Neutrophil (primary cell): ENCODE measurements at regions not wholly inside any gene's neighbourhood (a gene's known extent, or its start where the extent isn't known, plus 50 kb on each side); places are given as distances from the start of the nearest gene placed in this dataset.
"Not testable (repeated sequence)": the region's sequence is repeated elsewhere in the genome, so short reads cannot be mapped to it uniquely, and the experiment has no call there.

Experiments
- H3K27ac ChIP-seq: fragments of 200-600 bp; sonication (generic); 2 replicates; pipeline ENCODE4 v1.5.1; 2016; ENCODE audit warnings: mild to moderate bottlenecking, moderate library complexity
- H3K27me3 ChIP-seq: fragments of 200-600 bp; sonication (generic); 2 replicates; pipeline ENCODE4 v1.6.0; 2016; ENCODE audit warnings: mild to moderate bottlenecking
- H3K36me3 ChIP-seq: fragments of 200-600 bp; sonication (generic); 2 replicates; pipeline ENCODE4 v1.5.1; 2017
- H3K4me1 ChIP-seq, 2 experiments: fragments of 200-600 bp in 1 of 2; sonication (generic) in 1 of 2; 1 replicate in 1 of 2; 2 replicates in 1 of 2; pipeline versions ENCODE4 v1.5.1 to v1.6.1; 2013 to 2016; ENCODE audit warnings: low read depth in 1 of 2, low read length in 1 of 2, mild to moderate bottlenecking in 1 of 2, moderate library complexity in 1 of 2; ENCODE audit not compliant: control insufficient read depth in 1 of 2, insufficient read depth in 1 of 2
- H3K4me3 ChIP-seq, 2 experiments: fragments of 200-600 bp in 1 of 2; sonication (generic) in 1 of 2; 1 replicate in 1 of 2; 2 replicates in 1 of 2; pipeline ENCODE4 v1.5.1; 2013 to 2016; ENCODE audit warnings: low read depth in 1 of 2, low read length in 1 of 2, mild to moderate bottlenecking in 1 of 2, moderate library complexity in 1 of 2
- H3K9me3 ChIP-seq: fragments of 200-600 bp; sonication (generic); 2 replicates; pipeline ENCODE4 v1.5.1; 2016
- TF ChIP-seq, protein P1 (sequence below): fragments of 200-600 bp; sonication (generic); IDR thresholded peaks from 2 replicates; pipeline ENCODE4 v1.5.1; 2016; ENCODE audit warnings: antibody characterized with exemption

DNA sequence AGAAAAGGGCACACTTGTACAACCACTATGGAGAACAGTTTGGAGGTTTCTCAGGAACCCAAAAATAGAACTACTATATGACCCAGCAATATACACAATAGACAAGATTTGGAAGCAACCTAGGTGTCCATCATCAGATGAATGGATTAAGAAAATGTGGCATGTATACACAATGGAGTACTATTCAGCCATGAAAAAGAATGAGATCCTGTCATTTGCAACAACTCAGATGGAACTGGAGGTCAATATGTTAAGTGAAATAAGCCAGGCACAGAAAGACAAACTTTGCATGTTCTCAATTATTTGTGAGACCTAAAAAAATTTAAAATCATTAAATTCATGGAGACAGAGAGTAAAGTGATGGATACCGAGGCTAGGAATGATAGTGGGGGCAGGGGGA, 118.8 kb downstream of the ZNF467 start:
- no peaks in the 10 kb centered on the region for H3K4me1 ChIP-seq
- peaks cover 30% of the 10 kb centered on the region for H3K27me3 ChIP-seq
- H3K4me3 ChIP-seq: no peak overlapping the region
- no peaks in the 10 kb centered on the region for H3K36me3 ChIP-seq
- no peaks in the 10 kb centered on the region for H3K9me3 ChIP-seq
- H3K27ac ChIP-seq: no peak overlapping the region
- TF ChIP-seq, protein P1, sequence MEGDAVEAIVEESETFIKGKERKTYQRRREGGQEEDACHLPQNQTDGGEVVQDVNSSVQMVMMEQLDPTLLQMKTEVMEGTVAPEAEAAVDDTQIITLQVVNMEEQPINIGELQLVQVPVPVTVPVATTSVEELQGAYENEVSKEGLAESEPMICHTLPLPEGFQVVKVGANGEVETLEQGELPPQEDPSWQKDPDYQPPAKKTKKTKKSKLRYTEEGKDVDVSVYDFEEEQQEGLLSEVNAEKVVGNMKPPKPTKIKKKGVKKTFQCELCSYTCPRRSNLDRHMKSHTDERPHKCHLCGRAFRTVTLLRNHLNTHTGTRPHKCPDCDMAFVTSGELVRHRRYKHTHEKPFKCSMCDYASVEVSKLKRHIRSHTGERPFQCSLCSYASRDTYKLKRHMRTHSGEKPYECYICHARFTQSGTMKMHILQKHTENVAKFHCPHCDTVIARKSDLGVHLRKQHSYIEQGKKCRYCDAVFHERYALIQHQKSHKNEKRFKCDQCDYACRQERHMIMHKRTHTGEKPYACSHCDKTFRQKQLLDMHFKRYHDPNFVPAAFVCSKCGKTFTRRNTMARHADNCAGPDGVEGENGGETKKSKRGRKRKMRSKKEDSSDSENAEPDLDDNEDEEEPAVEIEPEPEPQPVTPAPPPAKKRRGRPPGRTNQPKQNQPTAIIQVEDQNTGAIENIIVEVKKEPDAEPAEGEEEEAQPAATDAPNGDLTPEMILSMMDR: no peak

DNA sequence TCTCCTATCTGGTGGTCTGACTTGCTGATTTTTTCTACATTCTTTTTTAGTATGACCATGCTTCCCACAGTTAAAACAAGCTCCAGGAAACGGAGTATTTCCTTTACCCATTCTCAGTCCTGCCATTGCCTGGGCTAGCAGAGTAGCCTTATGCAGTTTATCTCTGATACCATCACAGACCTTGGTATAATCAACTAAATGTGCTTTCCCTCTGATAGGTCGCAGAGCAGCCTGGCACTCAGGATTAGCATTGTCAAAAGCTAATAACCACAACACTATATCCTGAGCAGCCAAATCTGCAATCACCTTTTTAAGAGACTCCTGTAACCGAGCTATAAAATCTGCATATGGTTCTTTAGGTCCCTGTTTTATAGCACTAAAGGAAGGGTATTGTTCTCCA, 123.2 kb downstream of the ZNF467 start:
- H3K9me3 ChIP-seq, H3K4me1 ChIP-seq, H3K4me3 ChIP-seq, H3K27ac ChIP-seq, H3K36me3 ChIP-seq: not testable (repeated sequence)
- H3K27me3 ChIP-seq: peaks cover 41% of the 10 kb centered on the region

DNA sequence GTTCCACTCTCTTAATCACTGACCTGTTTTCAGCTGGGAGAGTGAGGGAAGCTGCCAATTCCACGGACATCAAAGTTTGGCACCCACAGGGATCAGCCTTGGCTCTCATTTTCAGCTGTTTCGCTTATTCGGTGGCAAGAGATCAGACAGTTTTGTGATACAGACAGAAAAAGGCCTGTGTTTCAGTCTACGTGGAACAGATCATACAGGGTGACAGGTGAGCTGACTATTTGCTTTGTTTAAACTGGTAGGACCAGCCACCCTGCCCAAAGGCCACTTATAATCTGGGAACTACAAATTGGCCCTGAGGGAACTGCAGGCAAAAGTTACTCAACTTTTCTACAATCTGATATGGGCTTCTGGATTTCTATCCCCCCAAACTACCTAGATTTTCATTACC, 128.6 kb downstream of the ZNF467 start:
- H3K27me3 ChIP-seq: peaks cover 27% of the 10 kb centered on the region
- no peak overlapping the region for H3K4me3 ChIP-seq
- TF ChIP-seq, protein P1: no peak
- H3K9me3 ChIP-seq: no peaks in the 10 kb centered on the region
- no peaks in the 10 kb centered on the region for H3K4me1 ChIP-seq
- no peaks in the 10 kb centered on the region for H3K36me3 ChIP-seq
- H3K27ac ChIP-seq: no peak overlapping the region

DNA sequence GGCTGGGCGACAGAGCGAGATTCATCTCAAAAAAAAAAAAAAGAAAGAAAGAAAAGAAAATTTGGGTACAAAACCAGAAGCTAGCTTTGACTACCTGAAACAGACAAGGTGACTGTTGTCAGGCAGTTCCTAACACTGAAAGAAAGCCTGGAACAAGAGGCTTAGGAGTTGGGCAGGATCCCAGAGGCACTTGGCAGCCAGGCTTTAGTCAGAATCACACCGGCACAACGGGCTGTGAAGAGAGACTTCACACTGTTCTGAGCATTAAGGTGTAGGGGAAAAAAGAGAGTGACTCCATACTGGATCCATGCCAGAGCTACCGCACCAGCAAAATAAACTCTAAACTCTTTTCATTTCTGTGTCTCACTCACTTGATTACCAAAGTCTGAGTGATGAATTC, 130.8 kb downstream of the ZNF467 start:
- H3K27ac ChIP-seq: no peak overlapping the region
- TF ChIP-seq, protein P1: no peak
- no peak overlapping the region for H3K4me3 ChIP-seq
- H3K27me3 ChIP-seq: peaks cover 7% of the 10 kb centered on the region
- H3K9me3 ChIP-seq: no peaks in the 10 kb centered on the region
- H3K4me1 ChIP-seq: no peaks in the 10 kb centered on the region
- H3K36me3 ChIP-seq: no peaks in the 10 kb centered on the region

DNA sequence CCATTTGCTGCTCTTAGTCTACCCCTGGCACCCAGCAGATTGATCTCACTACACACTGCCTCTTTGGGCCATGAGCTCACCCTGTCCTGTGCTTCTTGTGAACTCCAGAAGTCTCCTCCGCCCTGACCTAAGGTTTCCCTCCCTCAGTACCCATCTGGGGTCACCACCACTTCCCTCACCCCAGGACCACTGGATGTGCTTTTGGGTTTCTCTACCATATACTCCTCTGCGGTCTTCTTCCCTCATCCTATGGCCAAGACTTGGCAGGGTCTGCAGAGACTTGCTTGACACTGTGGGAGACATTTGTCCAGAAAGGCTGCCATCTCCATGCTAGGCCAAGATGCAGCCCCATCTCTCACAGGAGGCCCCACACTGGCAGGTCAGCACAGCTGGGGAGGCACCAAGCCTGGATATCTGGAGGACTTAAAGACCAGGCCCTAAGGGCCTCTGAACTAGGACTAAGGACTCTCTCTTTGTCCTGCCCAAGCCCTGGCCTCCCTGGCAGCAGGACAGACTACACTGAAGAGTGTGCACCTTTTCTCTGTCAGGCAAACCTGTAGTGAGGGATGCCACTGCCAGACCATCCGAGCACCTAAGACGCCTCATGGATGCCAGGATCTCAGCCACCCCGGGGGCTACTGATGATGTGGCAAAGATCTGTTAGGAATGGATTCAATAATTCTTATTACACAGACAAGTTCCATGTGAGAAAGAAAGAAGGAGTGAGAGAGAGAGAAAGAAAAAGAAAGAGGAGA, 134.6 kb downstream of the ZNF467 start:
- no peak overlapping the region for H3K4me3 ChIP-seq
- peaks cover 18% of the 10 kb centered on the region for H3K27me3 ChIP-seq
- H3K27ac ChIP-seq: no peak overlapping the region
- no peaks in the 10 kb centered on the region for H3K36me3 ChIP-seq
- H3K9me3 ChIP-seq: no peaks in the 10 kb centered on the region
- no peaks in the 10 kb centered on the region for H3K4me1 ChIP-seq
- TF ChIP-seq, protein P1: no peak

DNA sequence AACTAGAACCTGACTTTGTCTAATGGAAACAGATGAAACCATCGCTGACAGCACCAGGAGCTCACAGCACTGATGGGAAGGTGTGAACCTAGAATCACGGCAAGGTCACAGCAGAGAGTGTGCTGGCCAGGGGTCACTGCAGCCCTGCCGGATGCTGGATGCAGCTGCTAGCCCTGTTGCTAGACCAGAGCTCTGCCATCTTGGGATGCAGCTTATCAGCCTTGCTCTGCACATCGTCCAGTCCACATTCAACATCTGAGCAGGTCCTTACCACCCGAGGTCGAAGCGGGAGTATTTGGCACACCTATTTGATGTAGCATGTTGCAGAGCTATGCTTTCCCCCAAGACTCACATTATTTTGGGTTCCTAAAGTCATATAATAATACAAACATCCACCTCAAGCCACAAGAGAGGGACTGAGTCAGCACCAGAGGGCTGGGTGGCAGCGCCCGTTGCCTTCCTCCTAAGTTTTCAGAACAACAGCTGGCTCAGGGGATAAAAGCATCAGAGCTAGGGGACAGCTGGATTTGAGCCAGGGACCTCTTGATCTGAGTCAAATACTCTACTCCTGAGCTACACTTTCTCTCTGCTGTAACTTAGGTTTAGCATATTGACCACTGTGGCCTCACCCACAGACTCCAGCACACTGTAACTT, 135.3 kb downstream of the ZNF467 start:
- no peaks in the 10 kb centered on the region for H3K4me1 ChIP-seq
- no peaks in the 10 kb centered on the region for H3K9me3 ChIP-seq
- peaks cover 25% of the 10 kb centered on the region for H3K27me3 ChIP-seq
- no peak overlapping the region for H3K4me3 ChIP-seq
- no peak overlapping the region for H3K27ac ChIP-seq
- no peaks in the 10 kb centered on the region for H3K36me3 ChIP-seq
- TF ChIP-seq, protein P1: no peak
